GM21423 (cell line): ENCODE measurements at regions not wholly inside any gene's neighbourhood (a gene's known extent, or its start where the extent isn't known, plus 50 kb on each side); places are given as distances from the start of the nearest gene placed in this dataset.

Source experiments
- ATAC-seq: cut with Tn5 transposase; IDR thresholded peaks from one replicate; pipeline ENCODE4 v1.9.1; 2021; ENCODE audit warnings: mild to moderate bottlenecking, moderate library complexity; ENCODE audit not compliant: unreplicated experiment

DNA sequence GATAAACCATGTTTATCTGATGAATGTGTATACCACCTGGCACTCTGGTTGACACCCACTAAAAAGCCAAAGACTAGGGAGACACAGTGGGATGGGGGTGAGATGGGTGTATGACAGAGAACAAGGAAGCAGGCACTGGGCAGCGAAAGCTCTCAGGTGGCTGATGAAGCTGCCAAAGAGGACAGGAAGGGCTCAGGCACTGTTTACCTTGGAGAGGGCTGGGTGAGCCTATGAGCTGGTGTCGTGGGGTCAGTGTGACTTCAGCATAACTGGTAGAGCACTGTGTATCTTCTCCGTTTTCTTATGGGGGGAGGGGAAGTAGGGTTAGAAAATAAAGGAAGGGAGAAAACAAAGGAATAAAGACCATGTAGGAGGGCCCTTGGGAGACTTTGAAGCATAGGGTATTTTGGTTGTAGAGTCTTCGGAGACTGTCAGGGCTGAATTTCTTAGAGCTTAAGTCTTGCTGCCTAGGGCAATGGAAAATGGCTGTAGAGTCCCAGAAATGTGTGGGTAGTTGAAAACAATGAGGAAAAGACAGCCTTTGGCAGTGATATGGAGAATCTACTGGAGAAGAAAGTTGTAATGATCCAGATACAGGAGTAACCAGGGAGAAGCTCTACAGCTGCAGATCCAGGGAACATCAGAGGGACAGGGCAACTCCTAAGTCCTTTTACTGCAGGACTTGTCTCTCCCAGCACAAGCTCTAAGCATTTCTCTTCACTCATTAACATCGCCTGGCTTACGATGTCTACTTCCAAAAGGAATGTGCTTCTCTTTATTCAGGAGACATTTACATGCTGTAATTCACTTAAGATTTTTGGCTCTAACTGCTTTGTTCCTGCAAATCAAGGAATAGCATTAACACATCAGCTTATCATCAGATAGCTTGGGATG lies 120.0 kb downstream of the AQP4 start:
- ATAC-seq: no peak

DNA sequence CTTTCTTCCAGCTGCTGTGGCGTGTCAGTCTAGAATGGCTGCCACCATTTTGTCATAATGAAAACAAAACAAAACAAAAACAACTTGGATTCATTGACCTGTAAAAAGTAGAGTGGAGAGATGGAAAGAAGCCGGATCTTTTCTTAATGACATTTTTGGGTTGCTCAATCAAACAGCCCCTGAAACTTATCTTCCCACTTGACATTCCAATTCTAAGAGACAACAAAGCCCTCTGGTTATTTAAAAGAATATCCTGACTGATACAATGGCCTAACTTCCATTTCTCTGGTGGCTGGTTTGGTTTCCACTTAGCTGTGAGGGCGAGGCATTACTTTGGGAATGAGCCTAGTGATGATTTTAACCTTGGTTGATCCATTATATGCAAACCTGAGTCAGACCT lies 123.7 kb downstream of the AQP4 start:
- no peak for ATAC-seq

DNA sequence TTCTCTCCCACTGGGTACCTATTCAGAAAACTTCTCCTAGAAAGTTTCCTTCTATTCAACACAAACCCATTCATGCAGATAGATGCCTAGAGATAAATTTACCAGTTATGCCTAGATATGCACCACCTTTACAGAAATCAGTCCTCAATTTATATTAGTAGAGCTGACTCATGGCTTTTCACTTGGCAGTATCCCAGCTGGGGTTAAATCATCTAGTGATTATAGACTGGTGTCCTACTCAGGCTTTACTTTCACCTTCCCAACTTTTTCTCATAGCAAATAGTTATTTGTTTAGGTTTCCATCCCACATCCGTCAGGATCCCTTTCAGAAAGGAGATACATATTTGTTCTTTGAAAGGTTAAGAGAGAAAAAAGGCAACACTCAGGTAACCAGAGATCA lies 124.5 kb downstream of the AQP4 start:
- no peak for ATAC-seq

DNA sequence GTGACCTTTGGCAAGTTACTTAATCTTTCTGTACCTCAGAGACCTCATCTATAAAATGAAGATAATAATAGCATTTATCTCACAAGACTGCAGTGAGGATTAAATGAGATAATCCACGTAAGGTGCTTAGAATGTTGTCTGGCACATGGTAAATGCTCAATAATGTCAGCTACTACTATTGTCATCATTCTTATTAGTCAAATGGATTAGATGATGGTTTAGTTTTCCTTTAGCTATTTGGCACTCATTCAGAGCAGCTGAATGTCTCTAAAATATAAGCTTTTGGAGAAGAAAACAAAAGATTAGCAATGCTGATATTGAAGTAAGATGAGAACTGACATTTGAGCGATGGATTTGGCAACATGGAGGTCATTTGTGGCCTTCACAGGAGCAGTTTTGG lies 125.1 kb downstream of the AQP4 start:
- no peak for ATAC-seq

DNA sequence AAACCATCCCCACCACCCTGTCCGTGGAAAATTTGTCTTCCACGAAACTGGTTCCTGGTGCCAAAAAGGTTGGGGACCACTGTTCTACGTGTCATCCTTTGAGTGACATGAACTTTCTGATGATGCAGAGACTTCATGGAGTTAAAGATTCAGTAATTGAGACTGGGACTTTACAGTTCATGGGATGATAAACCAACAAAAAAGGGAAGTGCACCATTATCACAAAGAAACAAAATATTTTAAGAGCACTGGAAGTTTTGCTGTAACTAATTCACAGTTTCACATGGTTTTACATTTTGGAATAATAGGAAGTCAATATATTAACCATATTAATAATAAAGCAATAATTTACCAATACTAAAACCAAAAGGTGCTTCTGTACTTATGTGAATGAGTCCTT lies 126.8 kb downstream of the AQP4 start:
- no peak for ATAC-seq

DNA sequence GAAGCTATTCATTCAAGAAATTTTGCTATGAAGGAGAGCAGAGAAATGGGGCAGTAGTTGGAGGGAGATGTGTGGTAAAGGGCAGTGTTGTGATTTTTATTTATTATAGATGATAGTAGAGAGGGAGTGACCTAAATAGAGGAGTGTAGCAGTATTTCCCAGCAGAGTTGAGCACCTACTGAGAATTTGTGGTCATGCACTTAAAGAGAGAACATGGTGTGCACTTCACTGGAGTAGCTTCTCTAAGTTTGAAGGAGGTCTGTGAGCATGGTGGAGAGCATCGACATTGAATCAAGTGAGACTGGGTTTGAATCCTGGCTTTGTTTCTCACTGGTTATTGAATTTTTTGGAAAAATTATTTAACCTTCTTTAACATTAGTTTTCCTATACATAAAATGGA lies 129.2 kb downstream of the AQP4 start:
- ATAC-seq: no peak

DNA sequence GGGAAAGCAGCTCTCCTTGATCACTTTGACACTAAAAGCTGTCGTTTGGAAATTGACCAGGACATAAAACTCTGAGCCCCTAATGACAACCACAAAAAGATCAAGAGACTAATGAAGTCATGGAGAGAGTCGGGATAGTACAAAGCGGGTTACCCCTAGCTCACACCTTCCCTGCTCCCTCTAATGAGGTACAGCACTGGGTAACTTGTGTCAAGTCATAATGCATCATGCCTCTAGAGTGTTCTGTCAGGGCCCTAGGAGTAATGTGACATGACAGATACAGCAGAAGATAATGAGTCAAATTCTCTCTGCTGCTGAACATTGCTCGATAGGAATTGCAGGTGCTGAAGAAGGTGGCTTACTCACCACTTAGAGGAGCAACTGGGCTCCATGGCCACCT lies 130.7 kb downstream of the AQP4 start:
- ATAC-seq: no peak

DNA sequence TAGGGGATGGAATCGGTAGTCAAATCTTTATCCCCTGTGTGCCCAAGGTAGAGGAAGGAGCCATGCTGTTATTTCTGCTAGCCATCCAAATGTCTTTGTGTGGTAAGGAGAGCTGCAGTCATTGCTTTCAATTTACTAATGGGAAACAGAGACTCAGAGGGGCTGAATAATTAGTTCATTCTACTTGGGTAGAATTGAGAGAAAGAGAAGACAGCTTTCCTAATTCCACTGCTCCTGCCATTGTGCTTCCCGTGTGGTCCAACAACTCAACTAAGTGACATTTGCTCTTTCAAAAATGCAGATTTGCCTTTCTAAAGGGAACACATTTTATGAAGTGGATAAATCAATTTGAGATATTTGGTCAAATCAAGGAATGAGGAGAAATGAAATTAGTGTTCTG lies 136.1 kb downstream of the AQP4 start:
- no peak for ATAC-seq

DNA sequence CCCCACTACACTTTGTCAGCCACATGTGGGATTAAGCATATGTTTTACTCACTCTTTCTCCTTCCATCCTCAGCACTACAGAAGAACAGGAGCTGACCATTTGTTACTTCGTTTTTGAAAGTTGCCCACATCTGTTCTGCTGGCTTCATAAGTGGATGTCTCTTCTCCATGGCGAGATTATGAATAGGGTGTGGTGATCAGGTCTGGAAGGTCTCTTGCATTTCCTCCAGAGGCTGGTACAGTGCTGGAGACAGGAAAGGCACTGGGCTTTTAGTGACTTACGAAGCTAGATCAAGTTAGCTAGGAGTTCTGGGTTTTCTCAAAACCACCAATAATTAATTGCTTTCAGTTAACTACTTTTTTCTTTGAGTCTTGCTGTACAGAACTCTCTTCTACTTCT lies 136.5 kb downstream of the AQP4 start:
- no peak for ATAC-seq

DNA sequence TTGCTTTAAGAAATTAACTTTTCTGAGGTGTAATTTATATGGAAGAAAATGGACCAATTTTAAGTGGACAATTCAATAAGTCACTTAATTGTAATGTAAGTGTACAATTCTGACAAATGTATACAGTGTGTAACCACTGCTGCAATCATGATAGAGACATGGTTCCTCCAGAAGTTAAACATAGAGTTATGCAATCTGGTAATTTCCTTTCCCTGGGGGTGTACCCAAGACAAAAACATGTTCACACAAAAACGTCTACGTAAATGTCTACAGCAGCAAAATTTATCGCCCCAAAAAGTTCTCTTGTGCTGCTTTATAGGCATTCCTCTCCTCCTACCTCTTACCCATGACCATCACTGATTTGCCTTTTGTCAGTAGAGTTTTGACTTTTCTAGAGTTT lies 141.5 kb downstream of the AQP4 start:
- no peak for ATAC-seq

DNA sequence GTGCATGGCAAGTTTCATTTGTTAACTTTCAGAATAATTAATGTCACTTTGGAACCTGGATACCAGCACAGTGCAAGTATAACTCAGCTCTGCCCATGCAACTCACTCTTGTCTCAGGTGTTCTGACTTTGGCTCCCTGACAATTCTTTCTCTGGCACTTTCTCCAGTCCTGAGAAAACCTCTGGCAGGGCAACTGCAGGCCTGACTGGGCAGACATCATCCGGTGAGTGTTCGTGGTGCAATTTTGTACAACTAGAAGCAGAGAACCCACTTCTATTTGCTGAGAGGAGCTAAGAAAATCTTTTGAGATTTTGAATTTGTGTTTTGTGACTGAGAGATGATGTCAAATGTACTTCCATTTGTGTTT lies 143.0 kb downstream of the AQP4 start:
- no peak for ATAC-seq

DNA sequence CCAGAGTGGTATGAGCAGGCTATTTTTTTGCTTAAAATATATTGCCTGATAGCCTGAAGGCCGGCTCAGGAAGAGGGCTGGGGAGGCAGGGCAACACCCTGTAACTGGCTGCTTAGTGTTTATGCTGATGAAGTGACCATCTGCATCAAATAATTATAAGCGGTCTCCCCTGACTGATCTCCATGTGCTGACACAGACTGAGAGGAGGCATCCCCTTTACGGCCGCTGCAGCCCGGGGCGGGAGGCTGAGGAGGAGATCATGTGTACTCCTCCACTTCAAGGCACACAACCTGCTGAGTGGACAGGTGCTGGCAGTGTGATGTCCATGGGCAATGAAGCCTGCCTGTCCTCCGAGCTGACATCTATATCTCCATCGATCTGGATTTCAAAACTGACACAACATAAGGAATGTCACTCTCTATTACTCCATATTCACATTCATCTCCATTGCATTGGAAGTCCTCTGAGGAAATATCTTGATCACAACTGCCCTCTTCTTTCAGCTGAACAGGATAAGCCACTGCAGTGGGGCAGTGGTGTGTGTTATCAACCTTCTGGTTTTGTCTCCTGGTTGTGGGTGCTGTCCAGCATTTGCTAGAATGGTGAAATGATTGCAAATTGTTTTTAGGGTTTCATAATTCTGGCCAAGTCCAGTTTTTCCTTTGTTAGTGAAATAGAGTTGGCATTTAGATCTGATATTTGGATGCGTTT lies 143.5 kb downstream of the AQP4 start:
- ATAC-seq: no peak

DNA sequence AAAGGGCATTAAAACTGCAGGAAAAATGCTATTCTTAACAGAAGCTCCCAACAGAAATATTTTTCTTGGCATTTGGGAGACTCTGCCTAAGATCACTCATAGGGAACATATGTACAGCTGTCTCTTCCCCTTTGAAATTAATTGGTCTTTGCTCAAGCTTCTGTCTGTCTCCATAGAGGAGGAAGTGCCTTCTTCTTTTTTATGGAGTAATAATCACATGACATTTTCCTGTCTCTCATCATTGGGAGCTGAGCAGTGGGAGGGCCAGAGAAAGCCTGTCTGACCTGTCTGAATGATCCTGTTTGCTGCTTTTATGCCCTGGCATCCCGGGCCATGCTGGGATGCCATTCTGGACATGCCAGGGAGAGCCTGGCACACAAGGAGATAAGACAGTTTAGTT lies 145.6 kb downstream of the AQP4 start:
- no peak for ATAC-seq

DNA sequence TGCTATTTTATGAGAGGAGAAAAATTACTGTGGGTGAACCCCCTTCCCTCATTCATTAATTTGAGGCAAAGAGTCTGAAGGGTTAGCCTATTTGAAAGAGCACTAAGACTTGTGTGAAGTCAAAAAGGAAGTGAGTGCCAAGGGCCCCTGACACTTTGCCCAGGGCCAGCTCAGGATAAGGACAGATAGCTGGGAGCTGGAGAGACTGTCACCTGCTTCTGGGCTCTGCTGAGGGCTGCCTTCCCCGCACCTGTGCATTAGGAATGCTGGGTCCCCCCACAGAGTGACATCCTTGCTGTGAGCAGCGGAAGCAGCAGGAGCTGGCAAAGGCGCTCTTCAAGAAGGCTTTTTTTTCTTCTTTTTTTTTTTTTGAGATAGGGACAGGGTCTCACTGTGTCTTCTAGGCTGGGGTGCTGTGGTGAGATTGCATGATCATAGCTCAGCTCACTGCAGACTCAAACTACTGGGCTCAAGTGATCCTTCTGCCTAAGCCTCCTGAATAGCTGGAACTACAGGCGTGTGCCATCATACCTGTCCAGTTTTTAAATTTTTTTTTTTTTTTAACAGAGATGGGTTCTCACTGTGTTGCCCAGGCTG lies 148.3 kb downstream of the AQP4 start:
- ATAC-seq: no peak

DNA sequence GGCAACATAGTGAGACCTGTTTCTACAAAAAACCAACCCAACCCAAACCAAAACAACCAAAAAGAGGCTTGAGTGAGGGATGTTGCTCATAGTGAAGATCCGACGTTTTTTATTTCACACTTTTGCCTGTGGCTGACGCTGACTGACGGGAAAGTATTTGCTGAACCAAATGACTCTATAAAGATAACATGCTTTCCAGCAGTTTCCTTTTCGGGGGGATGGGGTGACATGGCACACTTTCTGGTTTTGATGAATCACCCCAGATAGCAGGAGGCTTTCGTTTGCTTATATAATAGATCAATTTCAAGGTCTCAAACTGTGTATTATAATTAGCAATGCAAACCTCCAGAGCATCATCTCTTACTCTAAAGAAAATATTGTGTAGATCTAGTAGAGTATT lies 150.8 kb downstream of the AQP4 start:
- ATAC-seq: no peak

DNA sequence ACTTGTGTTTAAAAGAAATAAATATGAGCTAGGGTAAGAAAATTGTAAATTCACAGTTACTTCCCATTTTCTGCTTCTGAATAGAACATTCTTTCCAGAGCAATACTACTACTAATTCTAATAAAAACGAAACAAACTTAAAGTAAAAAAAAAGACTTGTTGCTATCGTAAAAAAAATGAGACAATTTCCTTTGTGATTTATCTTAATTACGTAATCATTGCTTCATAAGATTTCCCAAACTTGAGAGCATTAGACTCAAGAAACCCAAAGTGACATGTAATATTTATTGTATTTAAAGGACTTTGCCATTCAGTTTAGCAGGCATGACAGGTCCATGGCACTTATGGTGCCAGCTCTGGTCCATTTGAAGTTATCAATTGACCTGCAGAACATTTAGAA lies 153.8 kb downstream of the AQP4 start:
- no peak for ATAC-seq

DNA sequence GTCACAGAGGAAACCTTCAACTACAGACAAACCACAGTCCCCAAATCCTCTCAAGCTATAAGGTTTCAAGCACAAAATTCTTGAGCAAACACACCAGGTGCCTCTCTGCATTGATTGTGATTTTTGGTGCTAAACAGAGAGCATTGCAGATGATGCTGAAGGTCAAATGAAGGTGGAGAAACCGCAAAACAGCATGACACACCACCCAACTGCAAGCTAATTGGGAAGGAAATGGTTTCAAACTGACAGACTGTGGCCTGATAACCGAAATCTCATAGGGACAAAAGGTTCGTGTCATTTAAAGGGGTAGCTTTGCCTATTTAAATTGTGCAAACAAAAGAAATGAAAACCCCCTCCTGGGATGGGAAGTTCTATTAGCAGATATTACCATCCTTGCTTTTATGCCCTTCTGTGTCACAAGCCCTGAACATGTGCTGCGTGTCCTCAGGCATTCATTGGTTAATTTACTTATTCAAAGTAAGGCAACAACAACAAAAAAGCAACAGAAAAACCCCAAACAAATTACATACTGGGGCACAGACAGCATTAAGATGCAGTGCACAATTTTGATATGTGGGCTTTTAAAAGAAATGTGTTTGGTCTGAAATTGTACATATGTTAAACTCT lies 154.9 kb downstream of the AQP4 start:
- ATAC-seq: peak; percentile 83

DNA sequence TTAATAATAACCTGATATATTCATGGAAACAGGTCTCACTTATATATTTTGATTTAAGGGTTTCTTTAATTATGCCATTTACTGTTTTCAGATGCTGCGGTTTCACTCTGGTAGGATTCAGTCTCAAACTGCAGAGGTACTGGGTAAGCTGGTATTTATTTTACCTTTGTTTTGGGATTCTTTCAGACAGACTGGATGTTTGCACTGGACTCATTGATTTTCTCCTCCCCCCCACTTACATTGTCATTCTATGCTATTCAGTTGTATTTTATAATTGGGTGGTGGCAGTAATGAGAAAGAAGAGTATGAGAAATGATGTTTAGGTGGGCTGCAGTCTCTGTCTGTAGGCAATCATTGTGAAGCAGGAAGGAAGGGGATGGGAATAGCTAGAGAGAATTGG lies 155.6 kb downstream of the AQP4 start:
- no peak for ATAC-seq

DNA sequence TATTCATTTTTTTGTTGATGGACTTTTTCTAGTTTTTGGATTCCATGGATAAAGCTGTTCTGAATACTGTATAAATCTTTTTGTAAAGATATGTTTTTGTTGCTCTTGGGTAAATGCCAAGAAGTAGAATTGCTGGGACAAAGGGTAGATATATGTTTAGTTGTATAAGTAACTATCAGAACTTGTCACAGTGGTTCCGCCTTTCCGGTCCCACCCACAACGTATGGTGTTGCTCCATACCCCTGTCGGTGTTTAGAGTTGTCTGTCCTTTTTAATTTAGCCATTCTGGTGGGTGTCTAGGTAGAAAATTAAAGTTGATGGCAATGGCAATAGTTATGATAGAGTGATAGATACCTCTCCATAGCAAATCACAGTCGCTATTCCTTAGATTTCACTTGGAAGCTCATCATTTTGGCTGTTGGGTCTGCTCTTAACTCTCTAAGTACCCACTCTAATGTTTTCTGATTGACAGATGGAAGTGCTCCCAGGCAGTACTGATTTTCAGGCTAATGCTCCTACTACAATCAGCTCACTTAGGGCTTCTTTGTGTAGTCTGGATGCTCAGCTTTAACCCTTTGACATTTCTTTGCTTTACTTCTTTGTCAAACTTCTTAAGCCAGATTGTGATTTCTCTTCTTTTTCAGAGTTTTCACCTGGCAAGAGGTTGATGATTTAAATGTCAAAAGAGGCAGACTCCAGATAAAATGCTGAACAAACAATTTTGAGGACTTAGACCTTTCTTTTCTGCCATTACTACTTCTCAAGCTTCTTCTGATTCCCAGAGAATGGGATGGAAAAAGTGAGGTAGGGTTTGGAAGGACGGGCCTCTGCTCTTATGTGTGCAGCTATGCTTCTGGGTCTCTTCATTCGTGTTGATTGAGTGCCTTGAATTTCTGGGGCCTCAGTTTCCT lies 156.4 kb downstream of the AQP4 start:
- no peak for ATAC-seq

DNA sequence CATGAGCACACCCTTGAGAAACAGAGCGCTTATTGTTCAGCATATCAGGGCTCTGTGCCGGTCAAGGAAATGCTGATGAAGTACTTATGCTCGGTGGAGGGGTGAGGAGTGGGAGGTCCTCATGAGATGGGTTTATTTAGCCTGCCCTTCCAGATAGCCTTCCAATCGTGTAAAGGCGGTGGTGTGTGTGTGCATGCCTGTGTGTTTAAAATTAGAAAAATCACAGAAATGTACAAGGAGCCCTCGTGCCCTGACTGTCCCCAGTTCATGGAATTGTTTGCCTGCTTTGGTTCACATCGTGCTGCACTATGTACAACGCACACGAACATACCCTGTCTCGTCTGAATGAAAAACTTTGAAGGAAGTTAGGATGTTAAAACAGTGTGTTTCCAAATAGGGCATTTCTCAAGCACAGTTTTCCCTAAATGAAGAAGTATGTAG lies 158.6 kb downstream of the AQP4 start:
- ATAC-seq: no peak

DNA sequence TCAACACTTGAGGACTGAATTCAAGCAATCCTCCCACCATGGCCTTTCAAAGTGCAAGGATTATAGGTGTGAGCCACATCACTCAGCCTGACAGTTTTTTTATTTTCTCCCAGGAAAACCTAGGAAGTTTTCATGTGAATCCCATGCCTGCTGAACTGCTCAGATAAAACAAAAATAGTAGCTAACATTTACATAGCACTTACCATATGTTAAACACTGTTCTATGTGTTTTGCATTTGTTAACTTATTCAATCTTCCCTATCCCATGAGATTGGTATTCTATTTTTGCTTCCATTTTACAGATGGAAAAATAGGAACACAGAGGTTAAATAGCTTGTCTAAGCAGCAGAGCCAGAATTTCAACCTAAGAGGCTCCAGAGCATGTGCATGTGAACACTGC lies 157.4 kb upstream of the KCTD1 start:
- no peak for ATAC-seq
